CD4-positive, alpha-beta T cell treated with Interleukin-6 at 100 ng/mL for 8 hours (primary cell): ENCODE measurements at regions not wholly inside any gene's neighbourhood (a gene's known extent, or its start where the extent isn't known, plus 50 kb on each side); places are given as distances from the start of the nearest gene placed in this dataset.

ENCODE experiments used
- DNase-seq: peaks from one replicate; pipeline ENCODE4 v3.0.0-alpha.2; 2020; ENCODE audit warnings: mixed read lengths, low spot score

DNA sequence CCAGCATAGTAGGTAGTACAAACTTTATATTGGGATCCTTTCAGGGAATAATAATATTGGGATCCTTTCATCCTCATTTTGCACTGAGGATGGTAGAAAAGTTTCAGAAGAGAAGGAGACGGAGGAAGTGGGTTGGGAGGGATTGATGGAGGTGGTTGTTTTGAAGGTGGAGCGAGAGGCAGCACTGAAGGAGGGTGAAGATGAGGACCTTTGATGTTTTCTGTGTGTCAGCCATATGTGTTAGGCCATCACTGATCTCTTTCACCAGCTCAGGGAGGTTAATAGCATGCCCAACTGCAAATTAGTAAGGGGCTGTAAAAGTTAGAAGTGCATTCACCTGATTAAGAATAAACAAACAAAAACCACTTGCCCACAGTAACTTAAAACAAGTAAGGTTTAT is 275.5 kb upstream of the B3GAT1 start:
- DNase-seq = no peak

DNA sequence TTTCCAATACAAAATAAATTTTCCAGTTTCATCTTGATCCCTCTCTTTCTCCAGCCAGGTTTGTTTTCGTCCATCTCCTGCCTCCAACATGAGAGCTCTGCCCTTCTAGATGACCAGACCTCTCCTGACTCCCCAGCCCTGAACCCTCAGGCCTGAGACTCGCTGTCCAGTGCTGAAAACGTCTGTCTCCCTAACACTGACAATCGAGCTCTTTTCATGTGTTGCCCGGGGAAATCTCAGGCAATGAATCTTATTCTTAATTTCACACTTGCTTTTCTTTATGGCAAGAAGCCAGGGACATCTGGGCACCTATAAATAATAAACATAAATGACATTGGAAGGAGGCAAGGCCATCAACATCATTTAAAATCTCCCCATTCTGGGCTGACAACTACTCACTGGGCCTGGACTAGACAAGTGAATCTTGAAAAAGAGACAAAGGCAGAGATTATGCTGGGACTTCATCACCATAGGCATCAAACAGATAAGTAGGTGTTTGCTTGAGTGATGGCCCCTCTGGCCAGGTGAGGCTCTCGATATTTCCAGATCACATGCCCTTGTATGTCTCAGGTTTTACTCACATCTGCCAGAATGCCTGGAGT is 274.5 kb upstream of the B3GAT1 start:
- no peak for DNase-seq

DNA sequence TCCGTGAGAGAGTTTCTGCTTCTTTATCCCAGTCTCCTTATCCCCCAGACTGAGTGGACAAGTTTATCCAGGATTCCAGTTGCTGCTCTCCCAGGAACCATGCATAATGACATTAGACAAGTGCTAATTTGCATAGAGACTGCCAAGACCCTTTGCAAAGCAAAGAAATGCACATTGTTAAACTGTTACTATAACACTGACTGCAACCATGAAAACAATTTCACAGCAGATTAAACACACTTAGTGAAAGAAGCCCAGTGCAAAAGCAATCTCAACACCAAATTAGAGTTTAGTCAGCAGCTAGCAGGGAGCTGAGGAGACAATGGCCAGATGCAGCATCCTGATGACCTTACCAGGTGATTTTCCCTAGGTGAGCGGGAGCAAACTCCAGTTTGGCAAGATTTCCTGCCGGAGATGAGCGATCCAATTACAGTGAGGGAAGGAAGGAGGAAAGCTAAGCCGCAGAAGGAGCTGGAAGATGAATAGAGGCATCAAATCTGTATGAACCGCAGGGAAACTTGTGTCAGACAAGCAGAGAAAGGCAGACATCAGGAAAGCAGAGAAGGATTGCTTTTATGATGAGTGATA is 273.8 kb upstream of the B3GAT1 start:
- DNase-seq = no peak

DNA sequence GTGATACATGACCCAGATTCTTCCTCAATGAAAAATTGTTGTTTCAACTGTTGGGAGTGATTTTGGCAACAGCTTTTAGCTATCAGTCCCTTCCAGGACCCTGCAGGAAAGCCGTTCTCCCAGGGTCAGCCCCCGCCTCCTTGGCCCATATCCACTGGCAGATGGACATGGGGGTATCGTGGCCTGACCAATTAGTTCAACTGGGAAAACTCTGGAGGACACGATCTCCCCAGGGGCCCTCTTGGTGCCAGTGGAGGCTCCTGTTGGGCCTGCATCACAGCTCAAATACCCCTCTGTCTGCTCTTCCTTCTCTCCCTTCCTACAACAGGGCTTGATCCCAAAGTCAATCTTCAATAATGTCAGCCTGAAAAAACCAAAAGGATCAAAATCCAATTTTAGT is 272.5 kb upstream of the B3GAT1 start:
- DNase-seq = no peak

DNA sequence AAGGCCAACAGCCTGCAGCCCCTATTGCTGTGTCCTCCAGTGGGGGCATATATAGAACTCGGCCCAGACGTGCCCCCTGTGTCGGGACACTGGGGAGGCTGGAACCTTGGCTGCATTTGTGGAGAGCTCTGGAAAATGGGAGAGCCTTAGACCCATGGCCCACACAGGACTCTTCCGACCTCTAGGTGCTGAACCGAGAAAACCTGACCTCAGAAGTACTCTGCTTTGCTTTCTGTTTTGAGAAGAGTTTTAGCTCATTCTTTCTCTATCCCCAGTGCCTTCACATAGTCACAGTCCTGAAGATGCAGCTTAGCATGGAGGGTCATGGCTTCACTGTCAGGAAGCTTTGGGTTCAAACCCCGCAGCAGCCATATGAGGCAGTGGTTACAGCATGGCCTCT is 271.8 kb upstream of the B3GAT1 start:
- DNase-seq = no peak

DNA sequence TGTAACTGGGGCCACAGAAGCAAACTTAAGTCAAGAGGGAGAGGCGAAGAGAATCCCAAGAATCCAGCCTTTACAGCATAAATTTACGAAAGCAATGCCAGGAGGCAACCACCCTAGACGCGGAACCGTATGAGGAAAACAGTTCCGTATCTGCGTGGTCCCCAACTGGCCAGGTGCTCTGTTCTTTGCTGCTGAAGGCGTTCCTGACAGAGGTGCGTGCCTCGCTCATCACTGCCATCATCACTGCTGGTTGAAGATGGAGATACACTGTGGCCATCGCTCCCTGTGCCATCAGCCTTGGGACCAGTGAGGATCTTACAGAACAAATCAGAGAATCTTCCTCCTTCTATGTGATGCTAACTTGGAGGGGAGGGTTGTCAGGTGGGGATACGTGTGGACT is 270.5 kb upstream of the B3GAT1 start:
- DNase-seq = no peak

DNA sequence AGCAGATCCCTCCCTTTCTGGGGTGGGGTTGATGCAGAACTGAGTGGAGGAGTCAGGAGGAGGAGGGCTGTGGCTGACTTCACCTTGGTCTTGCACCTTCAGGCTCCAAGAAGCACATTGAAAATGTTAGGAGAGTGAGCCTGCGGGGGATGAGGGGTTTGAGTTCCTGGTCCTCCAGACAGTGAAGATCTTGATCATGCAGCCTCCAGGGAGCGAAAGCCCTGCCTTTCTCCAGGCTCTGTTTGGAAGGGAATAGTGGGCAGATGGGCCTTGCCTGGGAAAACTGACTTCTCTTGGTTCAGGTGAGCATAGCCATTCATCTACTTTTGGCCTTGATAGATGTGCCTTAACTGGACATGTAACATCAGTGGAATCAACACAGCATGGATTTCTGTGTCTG is 267.6 kb upstream of the B3GAT1 start:
- no peak for DNase-seq

DNA sequence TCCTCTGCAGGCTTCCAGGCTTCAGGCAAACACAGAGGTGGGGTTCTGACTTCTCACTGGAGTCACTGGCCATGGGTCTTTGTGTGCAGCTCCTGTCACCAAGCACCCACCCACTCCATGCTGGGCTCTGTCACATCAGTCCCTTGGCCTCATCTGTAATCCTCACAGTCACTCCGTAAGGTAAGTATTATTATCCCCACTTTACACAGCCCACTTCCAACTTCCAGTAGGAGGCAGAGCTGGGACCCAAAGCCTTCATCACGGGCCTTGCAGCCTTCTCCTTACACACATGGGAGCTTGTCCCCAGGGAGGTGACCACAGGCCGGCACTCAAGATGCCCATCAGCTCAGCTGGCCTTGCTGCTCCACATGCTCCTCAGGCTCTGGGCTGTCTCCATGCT is 266.7 kb upstream of the B3GAT1 start:
- no peak for DNase-seq

DNA sequence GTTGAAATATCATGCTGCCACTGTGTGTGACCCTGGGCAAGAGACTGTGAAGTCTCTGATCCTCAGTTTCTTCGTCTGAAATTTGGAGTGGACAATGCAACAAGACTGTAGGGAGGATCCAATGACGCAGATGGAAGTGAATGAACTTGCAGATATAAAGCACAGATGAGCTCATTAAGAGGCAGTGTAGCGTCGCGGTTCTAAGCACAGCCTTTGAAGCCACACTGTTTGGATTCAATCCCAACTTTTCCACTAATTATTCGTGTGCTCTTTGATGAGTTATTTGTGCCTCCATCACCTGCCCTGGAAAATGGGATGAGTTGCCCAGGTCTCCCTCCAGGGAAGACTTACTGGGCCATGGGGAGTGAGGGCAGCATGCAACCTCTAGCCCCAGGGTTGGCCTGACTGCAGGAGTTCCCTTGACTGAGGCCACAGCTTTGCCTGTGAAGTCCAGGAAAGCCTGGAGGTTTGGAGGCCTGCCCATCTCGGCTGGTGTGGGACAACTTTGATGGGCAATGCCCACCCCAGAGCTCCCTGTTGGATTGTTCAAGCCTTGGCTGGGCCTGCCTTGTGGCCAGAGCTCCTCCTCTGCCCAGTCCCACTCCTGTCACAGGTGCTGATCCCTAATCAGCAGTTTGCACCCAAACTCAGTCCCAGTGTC is 266.0 kb upstream of the B3GAT1 start:
- DNase-seq = no peak

DNA sequence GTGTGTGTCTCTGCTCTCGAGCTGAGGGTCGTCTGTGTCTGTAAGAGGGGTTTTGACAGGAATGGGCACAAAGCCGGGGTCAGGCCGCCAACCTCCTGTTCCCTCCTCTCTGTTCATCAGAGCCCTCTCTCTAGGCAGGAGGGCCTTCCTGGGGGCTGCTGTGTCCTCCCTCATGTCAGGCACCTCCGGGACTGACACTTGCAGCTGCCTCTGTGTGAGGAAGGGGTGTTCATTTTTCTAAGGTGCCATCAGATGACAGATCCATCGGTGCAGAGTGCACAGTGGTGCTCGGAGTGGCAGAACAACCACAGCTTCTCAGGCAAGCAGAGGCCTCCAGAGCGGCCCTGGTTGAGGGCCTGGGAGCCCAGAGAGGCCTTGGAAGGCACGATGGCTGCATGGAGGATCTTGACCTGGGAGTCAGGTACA is 265.4 kb upstream of the B3GAT1 start:
- no peak for DNase-seq

DNA sequence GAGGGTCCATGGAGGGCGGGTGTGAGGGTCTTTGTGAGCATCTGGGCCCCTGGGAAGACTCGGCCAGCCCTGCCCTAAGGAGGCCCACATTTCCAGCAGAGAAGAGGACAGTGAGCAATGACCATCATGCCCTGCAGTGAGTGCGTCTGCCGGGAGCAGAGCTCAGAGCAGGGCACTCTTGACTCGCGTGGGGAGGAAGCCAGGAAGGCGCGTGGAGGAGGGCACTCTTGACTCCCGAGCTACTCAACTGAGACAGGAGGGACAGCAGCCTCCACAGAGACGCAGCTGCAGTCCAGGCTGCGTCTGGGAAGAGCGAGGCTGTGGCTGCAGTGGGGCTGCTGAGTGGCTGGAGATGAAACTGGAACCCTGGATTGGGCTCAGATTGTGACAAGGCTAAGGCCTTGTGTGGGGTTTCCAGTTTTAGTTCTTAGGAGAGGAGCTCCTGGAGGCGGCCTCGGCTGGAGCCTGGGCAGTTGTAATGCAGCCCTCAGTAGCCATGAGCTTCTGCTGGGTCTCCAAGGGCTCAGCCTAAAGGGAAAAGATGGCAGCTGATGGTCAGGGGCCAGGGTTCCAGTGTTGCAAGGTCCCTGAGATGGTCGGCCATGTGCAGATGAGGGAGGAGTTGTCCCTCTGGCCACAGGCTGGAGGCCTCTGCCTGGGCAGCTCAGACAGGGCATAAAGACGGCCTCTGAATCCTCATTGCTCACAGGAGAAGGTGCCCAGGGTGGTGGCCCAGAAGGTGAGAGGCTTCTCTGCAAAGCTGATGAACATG is 264.7 kb upstream of the B3GAT1 start:
- no peak for DNase-seq

DNA sequence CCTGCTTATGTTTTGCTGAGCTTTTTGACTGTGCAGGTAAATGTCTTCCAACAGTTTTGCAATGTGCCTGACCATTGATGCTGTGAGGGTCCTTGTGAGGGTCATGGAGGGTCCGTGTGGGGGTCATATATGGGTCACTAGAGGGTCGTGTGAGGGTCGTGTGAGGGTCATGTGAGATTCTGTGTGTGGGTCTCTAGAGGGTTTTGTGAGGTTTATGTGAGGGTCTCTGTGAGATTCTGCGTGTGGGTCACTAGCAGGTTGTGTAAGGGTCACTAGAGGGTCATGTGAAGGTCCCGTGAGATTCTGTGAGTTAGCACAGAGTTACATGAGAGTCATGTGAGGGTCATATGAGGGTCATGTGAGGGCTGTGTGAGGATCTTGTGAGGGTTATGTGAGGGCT is 263.9 kb upstream of the B3GAT1 start:
- no peak for DNase-seq

DNA sequence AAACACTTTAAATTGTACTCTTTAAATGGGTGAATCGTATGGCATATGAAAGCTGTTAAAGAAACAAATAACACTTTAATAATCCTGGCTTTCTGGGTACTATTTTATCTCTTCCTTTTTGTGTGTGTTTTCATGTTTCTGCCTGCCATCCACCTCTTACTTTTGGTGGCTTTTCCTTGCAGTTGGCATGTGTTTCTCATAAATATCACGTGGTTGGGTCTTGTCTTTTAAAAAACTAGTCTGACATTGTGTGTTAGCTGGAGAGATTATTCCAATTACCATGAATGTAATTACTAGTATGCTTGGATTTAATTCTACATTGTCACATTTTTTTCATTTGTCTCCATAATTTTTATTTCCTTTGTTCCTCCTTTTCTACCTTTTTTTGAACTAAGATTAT is 262.9 kb upstream of the B3GAT1 start:
- DNase-seq = no peak

DNA sequence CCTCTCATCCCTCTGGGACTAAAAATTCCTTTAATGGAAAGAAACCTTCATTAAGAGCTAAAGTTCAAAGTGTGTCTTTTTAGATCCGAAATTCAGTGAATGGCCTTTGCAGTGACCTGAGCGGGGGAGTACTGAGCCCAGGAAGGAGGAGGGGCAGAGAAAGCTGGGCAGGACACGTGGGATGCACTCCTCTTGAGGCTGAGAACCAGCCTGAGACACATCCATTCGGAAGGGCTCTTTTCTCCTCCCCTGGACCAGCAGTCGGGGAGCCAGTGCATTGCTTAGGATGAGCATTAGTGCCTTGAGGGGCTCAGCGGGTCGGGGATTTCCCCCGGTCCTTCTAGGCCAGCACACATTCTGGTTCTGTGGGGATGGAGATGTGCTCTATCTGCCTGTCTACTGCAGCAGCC is 258.9 kb upstream of the B3GAT1 start:
- no peak for DNase-seq

DNA sequence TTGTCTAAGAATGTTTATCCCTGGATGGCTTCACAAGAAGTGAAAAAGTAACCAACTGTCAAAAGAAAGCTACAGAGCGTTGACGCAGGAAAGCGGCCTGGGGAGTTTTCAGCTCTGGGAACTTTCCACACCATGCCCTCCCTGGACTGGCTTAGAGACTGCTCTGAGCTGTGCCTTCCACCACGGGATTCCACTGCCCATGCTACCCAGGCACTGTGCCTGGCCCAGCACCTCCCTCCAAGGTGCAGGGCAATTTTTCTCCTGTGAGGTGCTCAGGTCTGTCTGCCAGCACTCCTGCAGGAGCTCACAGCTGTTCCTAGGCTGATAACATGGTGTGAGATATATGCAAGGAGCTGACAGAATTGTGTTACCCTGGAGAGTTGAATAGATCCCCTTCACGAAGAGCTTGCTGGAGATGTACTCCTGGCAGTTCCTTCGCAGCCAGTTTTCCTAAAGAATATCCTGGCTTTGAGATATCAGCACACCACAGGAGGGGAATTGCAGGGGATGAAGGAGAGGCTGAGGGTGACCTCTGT is 258.3 kb upstream of the B3GAT1 start:
- no peak for DNase-seq

DNA sequence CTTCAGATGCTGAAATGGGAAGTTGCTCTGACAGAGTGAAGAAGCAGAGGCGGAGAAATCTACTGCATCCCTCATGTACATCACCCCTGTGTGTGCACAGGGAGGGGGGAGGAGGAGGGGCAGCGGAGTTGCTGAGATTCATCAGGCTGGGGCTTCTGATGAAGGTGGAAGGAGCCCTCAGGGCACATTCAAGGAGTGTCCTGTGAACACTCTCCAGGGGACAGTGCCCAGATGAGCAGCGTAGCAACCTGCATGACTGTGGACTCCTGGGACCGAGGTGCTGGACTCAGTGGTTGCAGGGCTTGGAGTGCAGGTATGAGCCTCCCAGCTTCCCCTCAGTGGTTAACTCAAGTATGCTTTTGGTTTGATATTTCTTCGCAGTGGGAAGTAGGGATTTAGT is 257.8 kb upstream of the B3GAT1 start:
- DNase-seq = no peak

DNA sequence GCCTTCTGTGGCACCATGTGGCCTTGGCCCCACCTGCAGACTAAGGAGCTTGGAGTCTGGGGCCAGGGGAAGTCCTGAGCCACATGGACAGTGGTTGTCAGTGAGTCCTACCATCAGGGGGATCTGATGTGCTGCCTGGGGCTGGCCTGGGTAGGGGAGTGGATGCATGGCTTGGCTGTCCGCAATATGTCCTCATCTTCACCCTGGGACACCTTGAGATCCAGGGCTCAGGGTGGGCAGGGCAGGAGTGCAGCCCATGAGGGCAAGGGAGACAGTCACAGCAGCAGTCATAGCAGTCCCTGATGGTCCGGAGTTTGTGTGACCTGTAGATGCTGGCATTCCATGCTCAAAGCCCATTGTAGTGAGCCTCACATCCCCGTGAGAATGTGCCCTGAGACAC is 256.8 kb upstream of the B3GAT1 start:
- no peak for DNase-seq

DNA sequence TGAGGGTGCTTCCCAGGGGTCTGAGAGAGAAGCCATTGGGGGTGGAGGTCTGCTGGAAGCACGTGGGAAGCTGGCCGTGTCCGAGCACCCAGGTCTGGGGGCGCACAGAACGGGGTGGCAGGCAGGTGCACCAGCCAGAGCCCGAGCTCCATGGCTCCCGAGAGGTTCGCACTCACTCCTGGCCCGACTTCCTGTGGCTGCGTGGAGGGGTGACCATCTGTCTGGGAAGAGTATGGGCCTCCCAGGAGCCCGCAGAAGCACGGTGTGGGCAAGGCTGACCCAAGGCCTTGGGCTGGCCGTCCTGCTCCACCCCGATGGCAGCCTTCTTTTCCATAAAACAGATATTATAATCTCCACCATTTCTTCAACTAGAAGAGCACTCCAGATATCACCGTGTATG is 256.0 kb upstream of the B3GAT1 start:
- DNase-seq = no peak

DNA sequence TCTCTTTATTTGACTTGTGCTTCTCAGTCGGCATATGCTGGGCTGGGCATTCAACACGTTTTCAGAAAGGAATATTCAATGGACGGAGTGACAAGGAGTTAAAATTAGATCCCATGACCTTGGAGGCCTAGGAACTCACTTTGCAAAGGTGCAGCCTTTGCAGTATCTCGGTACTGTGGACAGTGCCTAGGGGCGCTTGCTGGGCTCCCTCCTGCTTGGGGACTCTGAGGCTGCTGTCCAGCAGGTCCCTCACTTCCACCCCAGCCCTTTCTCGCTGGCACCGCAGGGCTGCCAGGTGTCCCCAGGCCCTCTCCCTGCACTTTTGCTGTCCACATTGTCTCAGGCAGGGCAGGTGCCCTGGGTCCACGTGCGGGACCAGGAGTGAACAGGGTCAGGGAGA is 255.5 kb upstream of the B3GAT1 start:
- no peak for DNase-seq

DNA sequence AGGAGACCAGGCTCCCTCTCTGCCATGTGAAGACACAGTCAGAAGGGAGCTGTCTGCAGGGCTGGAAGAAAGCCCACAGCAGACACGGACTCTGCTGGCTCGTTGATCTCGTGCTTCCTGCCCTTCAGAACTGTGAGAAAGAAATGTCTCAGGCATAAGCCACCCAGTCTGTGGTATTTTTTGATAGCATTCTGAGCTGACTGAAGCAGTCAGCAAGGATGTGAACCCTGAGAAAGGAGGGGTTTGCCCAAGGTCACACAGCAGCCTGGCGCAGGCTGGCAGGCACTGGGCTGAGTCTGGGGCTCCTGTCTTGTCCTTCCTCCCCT is 255.1 kb upstream of the B3GAT1 start:
- no peak for DNase-seq

DNA sequence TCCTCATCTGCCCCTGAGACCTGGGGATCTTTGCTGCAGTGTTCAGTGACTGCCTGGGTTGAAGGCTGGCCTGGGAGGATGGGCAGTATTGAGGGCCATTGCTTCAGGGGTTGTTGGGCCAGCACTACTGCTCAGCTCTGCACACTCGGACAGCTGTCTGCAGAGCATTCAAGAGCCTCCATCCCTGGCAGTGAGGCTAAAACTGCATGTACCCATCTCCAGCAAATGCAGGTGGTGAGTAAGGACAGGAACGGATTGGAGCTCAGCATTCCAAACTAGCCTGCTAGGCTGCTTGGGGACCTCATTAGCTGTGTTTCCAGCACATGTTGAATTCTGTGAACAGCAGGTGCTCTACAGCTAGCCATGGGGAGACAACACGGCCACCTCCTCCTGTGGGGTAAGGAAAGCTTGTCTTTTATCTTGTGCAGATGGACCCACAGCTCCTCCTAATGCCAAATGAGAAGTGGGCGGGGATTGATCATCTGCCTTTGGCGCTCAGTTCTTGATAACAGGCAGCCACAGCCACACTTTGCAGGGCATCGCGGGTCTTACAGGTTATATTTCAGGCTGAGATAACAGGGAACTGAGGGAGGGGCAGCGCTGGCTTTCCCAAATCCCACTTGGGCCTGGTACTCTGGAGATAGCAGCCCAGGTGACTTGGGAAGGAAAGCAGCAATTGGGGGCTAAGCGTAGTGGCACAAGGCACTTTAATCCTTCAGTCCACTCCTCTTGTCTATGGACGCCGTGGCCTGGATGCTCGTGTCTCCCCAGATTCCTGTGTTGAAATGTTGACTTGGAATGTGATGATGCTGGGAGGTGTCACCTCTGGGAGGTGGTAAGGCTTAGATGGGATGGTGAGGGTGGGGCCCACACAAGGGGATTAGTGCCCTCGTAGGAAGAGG is 254.5 kb upstream of the B3GAT1 start:
- DNase-seq = no peak
